ENCODE measurements at regions not wholly inside any gene's neighbourhood (a gene's known extent, or its start where the extent isn't known, plus 50 kb on each side); places are given as distances from the start of the nearest gene placed in this dataset.
"Not testable (repeated sequence)": the region's sequence is repeated elsewhere in the genome, so short reads cannot be mapped to it uniquely, and the experiment has no call there.

GRCh38 chr6:170096191-170096802 is 194.6 kb downstream of the DLL1 start:
- DNase-seq (ENCODE audit: low read depth), result no peak

DNA sequence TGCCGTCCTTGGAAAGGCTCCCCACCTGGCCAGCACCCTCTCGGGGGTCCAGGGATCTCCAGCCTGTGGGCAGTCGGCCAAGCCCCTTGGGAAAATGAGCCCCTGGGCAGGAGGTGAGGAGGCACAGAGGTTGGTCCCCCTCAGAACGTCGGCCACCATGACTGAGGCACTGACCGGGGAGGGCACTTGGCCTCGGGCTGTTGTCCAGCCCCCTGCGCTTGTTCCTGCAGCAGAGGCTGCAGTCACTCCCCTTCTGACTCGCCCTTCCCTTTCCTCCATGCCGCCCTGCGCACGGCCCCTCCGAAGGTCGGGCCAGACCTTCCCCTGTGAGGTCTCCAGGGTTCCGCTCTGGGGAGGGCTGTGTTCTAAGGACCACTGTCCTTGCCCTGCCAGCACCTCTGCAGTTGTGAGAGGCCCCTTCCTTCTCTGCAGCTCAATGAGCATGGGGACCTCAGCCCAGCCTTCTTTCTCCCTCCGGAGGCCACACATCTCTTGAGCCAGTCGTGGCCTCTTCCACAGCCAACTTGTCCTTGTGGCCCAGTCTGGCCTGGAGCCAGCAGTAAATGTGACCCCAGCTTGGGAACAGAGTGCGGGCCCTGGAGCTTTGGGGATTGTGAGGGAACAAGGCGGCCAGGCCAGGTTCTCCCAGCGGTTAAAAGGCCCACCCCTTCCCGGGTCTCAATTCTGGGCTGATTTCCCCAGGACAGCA is 195.5 kb downstream of the DLL1 start:
- no peak for DNase-seq (ENCODE audit: low read depth)

DNA sequence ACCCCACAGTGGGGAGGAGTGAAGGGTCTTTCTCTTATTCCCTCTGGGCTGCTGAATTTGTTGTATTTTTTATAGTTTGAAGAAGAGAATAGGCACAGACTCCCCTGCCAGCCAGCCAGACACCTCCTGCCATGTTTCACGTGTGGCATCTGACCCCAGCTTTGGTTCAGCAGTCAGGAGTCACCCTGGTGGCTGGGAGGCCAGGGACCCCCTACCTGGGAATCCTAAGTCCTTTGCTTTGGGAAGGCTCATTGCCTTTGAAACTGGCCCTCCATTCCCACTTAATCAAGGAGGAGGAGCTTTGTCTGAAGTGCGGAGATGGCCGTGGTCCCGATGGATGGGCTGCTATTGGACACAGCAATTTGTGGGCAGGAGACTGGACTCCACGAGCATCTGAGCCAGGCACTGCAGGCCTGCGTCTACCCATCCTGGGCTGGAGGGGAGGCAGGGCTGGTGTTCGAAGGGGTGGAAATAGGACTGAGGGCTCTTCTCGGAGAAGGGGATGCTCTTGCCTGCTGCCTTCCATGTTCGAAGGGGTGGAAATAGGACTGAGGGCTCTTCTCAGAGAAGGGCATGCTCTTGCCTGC is 196.1 kb downstream of the DLL1 start:
- DNase-seq (ENCODE audit: low read depth), result no peak

- DNase-seq (ENCODE audit: low read depth), result no peak
Measured at GRCh38 chr6:170093658-170094596, 197.0 kb downstream of the DLL1 start.

- no peak for DNase-seq (ENCODE audit: low read depth)
Measured at GRCh38 chr6:170093276-170093657, 197.6 kb downstream of the DLL1 start.

GRCh38 chr6:170092826-170093225 is 198.1 kb downstream of the DLL1 start:
- no peak for DNase-seq (ENCODE audit: low read depth)

DNA sequence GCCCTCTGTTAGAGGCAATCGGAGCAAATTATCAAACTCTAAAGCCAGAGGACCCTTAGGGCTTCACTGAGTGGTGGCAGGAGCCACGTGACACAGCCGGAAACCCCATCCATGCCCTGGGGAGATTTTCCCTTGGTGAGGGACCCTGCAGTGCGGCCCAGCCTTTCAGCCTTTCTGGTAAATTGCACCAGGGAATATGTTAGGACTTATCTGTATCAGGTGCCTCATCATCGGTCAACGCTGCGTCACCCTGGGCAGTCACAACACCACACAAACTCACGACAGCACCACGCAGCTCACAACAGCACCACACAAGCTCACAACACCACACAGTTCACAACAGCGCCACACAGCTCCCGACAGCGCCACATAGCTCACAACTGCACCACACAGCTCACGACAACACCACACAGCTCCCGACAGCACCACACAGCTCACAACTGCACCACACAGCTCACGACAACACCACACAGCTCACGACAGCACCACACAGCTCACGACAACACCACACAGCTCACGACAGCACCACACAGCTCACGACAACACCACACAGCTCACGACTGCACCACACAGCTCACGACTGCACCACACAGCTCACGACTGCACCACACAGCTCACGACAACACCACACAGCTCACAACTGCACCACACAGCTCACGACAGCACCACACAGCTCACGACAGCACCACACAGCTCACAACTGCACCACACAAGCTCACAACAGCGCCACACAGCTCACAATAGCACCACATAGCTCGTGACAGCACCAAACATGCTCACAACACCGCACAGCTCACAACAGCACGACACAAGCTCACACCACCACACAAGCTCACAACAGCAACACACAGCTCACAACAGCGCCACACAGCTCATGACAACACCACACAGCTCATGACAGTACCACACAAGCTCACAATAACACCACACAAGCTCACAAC is 199.0 kb downstream of the DLL1 start:
- no peak for DNase-seq (ENCODE audit: low read depth)

DNA sequence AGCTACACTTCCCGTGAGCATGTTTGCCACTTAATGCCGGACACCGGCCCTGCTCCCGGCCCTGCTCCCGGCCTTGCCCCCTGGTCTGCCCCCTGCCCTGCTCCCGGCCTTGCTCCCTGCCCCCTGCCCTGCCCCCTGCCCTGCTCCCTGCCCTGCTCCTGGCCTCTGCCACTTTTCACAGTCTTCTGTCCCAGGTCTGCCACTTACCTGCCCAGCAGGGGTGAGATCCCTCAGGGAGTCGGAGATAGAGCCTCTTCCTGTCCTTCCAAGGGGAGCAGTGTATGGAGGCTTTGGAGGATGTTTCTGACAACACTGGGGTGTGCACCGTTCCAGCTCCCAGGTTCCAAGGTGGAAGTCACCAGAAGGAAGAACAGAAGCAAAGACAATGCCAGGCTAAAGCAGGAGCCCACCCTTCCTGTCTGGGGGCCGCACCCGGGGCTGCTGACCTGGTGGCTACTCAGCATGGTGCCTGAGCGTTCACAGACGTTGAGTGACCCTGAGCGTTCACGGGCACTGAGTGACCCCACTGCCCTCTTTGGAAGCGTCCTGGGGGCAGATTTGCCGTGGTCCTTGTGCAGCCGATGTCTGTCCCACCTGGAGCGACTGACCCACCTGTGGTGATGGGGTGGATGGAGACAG is 199.8 kb downstream of the DLL1 start:
- no peak for DNase-seq (ENCODE audit: low read depth)

- DNase-seq (ENCODE audit: low read depth), result no peak
Measured at GRCh38 chr6:170090561-170090960, 200.3 kb downstream of the DLL1 start.

GRCh38 chr6:170089963-170090362 is 200.9 kb downstream of the DLL1 start:
- no peak for DNase-seq (ENCODE audit: low read depth)

DNA sequence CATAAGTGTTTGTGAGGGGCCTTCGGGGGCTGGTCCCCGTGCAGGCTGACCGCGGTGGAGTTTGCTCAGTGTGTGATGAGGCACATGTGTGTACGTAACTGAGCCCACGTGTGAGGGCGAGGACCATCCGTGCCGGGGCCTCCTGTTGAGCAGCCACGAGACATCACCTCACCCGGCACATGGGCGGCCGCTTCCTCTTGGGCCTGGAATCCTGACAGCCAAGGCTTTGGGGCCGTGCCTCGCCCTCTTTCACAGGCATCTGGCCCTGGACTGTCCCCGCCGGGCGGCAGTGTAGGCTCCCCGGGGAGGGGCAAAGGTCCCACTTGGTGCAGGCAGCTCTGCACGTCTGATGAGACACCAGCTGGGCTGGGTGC is 202.3 kb downstream of the DLL1 start:
- no peak for DNase-seq (ENCODE audit: low read depth)

DNA sequence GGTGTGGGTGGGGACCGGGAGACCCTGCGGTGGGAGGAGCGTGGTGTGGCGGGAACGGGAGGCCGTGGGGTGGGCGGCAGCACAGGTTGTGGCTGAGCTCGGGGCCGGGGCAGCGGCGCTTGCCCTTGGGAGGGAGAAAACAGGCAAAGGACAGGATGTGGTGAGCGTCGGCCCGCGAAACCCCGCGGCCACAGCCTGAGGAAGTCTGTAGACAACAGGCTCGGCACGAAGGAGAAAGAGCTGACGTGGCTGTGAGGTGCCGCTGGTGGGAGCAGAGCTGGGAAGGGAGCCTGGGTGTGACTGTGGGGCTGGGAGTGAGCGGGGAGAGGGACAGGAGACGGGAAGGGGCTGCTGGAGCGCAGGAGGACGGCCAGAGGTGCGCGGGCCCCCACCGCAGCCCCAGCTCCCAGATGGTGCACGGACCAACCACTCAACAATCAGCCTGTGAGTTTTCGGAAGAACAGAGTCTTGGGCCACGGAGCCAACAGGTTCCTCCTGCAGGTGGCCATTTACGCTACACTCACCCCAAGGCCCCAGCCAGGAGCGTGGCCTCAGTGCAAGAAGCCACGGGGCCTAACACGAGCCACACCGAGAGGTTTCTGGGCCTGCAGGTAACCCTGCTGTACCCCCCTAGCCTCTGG is 202.8 kb downstream of the DLL1 start:
- peak; percentile 38 for DNase-seq (ENCODE audit: low read depth)

DNA sequence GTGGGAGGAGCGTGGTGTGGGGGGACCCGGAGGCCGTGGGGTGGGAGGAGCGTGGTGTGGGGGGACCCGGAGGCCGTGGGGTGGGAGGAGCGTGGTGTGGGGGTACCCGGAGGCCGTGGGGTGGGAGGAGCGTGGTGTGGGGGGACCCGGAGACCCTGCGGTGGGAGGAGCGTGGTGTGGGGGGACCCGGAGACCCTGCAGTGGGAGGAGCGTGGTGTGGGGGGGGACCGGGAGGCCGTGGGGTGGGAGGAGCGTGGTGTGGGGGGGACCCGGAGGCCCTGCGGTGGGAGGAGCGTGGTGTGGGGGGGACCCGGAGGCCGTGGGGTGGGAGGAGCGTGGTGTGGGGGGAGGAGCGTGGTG is 203.5 kb downstream of the DLL1 start:
- DNase-seq (ENCODE audit: low read depth), result not testable (repeated sequence)

DNA sequence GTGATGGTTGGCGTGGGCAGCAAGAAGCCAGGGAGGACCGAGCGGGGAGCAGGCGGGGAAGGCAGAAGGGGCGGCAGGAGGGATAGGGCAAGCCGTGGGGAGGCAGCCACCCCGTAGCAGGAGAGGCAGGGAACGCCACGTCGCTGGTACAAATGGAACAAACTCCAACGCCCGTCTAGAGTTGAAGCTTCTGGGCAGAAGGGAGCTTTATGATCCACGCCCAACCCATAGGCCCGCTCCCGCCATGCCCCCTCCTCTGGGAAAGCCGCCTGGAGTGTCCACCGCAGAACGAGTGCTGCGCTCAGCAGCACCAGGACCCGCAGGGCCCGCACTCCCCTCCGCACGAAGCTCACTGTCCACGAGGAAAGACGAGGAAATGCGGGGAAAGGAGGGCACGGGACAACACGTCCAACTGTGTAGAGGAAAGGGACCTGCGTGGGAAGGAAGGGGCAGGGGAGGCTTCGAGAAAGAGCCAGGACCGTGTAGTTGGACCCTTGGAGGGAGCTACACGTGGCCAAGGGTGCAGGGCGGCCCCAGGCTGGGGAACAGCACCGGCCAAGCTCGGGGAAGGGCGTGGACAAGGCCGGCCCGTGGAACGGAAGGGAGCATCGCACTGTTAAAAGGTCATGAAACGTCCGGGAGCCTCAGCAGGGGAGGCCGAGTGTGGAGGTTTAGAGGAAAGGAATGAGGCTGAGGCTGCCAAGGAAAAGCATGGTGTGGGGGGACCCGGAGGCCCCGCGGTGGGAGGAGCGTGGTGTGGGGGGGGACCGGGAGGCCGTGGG is 204.0 kb downstream of the DLL1 start:
- DNase-seq (ENCODE audit: low read depth), result no peak

DNA sequence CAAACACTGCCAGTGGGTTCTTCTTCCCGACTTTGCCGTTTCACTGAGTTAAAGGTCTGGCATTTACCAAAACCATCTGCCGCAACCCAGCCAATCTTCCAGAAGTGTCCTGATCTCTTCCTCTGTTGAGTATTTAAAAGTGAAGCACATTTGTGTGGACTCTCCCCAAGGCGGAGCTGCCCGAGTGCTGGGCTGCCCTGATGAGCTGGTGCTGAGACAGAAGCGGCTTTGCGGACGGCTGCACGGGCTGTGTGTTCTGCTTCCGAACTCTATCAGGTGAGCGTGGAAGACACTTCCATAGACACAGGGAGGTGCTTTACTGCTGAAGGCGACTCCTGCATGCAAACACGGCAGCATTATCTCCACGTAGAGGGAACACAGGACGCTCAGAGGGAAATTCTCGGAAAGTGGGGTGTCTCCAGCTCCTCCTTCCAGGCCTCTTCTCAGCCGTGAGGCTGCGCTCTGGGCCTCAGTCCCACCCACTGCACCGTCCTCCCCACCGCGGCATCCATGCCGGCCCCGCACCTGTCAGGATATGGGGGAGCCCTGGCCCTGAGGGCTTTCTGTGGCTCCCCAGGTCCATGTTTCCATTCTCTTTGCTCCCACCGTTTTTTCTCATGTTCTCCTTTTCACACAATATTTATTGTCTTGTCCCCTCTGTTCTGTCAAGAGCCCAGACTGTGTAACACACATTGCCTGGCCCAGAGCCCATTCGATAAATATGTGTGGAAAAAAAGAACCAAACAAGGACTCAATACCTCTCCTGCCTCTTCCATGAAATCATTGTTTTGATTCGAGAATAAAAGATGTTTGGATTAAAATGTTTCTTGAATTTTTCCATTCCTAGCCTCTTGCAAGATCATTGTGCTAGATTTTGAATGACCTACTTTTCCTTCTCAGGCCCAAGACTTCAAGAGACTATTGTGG is 205.1 kb downstream of the DLL1 start:
- DNase-seq (ENCODE audit: low read depth), result no peak

- no peak for DNase-seq (ENCODE audit: low read depth)
Measured at GRCh38 chr6:170084166-170084730, 206.6 kb downstream of the DLL1 start.

DNA sequence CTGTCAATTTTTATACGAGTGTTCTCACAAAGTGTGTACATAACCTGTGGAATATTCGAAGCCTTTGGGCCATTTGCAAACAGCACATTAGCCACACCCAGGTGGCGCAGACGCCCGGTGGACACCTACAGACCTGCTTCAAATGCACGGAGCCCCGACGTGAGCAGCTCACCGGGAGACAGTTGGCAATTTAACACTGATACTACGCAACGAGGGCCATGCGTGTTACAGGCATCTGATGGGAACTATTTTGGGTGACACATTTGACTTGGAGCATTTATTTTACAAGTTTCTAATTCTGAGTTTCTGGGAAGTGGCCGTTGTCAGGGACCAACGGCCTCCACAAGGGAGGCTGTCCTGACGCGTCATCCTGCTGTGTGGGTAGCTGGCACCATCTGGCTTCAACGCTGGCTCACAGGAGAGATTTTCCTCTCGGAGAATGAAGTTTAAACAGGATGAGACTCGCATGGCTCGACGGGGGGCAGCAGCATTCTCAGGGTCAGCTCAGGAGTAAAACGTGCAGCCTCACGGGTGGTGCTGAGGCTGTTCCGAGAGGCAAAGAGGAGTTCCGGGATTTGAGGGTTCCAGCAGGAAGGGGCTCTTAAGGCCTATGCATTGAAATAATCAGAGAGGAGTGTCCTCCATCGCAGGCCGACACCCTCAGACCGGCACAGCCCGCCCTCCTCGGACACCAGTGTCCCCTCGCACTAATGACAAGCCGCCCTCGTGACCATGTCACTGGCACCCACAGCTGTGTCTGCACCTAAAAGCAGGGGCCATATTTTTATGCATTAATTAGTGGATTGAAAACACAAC is 207.4 kb downstream of the DLL1 start:
- DNase-seq (ENCODE audit: low read depth), result no peak
